Embryonic facial prominence (tissue), 1 donor: ENCODE measurements at regions not wholly inside any gene's neighbourhood (a gene's known extent, or its start where the extent isn't known, plus 50 kb on each side); places are given as distances from the start of the nearest gene placed in this dataset.
"Not testable (repeated sequence)": the region's sequence is repeated elsewhere in the genome, so short reads cannot be mapped to it uniquely, and the experiment has no call there.

Source experiments
- DNase-seq: peaks from one replicate; pipeline ENCODE4 v3.0.0-alpha.2; 2016; ENCODE audit errors: extremely low spot score

DNA sequence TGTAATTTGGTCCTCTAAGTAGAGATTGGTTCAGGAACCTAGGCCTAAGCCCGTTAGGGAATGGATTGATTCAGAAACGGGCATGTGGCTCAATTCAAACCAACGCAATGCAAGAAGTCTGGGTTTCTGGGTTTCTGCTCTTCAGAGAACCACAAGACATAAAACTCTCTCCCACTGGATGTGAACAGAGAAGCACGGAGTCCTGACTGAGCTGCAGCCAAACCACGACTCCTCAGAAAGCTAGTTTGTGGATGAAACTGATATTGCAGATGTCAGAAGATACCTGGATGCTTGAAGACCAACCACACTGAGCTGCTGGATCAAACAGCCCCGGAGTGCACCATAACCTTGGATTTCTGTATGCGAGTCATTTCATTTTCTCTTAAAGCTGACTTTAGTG lies 50.0 kb downstream of the SOD2 start:
- DNase-seq = no peak

DNA sequence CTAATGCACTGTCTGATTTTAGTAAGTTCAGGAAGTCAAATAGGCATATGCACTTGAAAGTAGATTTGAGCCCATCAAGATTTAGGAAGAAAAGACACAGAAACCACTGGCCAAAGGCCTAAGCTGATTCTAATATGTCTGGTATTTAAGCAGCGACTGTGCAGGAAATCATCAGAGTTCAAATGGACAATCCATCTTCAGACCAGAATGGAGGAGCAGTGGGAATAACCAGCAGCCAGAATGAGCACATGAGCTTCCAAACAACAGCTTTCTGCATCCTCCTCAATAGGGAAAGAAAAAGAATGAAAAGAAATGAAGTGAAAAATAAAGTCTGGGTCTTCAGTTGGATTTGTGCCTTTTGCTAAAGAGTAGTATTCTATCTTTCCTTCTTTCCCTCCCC lies 50.6 kb downstream of the SOD2 start:
- DNase-seq = no peak

DNA sequence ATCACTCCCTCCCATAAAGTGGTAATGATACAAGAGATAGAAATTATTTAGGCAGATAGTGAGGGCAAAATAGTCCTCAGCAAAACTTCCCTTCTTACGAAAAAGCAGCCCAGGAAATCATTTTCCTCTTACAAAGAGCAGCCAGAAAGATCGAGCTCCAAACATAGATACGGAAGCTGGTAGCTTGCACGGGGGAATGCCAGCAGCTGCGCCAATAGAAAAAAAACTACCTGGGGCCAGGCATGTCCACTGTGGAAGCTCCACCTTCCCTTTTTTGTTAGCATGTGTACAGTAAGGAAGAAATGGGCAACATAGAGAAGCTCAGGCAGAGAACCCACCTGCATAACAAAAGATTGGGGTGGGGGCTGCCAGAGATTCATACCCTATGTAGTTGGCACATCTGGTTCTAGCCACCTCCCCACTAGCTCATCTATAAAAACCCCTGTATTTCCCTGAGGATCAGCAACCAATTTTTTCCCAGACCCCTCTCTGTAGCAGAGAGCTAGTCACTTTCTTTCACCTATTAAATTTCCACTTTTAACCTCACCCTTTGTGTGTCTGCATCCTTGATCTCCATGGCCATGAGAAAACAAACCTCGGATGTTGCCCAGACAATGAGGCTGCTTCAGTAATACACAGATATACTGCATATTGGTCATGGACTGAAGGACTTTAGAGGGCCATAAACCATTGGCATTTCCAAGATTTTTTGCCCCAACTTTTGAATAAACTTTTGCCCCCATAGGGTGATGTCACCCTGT lies 52.1 kb downstream of the SOD2 start:
- no peak for DNase-seq

DNA sequence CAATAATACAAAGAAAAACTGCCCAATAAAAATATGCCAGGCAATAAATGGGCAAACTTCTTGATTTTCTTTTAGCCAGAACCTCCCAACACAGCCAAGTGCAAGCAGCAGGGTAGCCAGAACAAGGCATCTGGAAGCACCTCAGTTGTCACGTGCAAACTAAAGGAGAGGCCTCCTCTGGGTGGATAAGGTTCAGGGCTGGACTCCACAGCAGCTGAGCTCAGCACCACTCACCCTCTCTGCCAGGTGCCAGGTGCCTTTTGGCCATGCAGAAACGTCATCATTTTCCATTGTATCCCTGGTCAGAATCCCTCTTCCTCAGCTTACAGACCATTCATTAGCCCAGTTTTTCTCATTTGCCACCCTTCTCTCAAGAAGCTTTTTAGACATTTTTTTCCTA lies 52.7 kb downstream of the SOD2 start:
- DNase-seq = no peak

DNA sequence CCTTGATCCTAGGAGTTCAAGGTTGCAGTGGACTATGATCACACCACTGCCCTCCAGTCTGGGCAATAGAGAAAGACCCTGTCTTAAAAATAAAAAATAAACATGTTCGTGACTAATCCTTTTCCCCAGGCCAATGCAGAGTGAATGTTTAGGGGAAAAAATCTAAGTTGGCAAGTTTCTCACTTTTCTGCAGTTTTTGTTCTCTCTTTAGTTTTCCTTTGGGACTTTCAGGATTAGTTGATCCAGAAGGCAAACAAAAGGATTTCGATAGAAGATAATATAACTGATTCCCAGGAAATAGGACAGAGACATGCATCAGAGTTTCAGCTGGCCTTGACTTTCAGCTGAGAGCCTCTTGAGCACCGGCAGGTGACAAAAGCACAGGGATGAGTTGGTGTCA lies 53.3 kb downstream of the SOD2 start:
- DNase-seq = no peak

DNA sequence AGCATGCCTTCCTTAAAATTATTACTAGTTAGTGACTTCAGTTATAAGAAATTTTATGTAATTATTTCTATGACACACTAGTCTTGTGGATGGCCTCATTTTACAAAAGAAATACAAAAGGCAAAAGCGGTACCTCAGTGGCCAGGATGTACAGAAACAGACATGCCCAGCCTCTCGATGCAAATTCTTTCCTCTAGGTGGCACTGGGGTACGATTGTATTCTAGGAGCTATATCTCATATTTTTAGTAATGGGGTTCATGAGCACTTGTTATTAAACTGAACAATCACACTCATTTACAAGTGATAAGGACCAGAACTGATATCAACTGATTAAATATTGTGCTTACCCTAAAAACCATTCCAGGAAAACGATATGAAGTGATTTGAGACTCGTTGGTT lies 59.8 kb downstream of the SOD2 start:
- no peak for DNase-seq

DNA sequence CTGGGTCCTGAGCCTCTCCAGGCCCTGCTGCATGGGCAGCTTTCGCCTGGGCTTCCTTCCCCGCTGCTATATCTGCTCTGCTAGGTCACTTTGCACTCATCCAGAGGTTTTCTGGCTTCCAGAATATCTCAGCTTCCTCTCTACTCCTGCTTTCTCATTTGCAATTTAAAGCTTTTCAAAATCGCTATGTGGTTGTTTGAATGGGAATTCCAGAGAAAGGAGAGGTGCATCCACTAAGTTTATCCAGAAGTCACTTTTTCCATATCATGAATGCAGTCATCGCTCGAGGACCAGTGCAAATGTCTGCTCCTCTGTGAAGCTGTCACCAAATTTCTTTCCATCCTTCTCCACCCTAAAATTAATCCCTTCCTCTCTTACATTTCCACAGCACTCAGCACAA lies 61.2 kb downstream of the SOD2 start:
- DNase-seq = no peak

DNA sequence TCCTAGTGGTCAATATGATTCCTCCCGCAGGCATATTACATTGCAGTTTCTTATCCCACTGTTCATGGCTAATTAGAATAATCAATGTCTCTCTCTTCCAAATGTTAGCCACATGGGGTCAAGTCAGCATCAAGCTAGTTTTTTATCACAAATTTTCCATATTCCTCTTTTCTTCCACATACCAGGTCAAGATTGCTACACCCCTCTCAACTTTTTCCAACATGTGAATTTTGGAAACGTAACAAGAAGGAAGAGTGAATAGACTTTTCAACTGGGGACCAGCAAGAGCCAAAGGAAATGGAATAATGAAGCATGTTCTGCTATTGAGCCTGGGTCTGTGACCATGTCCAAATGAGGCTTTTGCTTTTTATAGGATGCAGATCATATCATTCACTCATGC lies 65.1 kb downstream of the SOD2 start:
- DNase-seq = no peak

DNA sequence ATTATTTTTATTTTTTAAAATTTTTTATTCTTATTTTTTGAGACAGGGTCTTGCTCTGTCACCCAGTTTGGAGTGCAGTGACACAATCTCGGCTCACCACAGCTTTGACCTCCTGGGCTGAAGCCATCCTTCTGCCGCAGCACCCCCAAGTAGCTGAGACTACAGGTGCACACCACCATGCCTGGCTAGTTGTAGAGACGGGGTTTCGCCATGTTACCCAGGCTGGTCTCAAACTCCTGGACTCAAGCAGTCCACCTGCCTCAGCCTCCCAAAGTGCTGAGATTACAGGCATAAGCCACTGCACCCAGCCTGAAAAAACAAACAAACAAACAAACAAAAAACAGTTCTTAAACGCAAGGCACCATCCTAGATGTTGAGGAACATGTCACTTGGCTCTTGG lies 66.5 kb downstream of the SOD2 start:
- DNase-seq = not testable (repeated sequence)

DNA sequence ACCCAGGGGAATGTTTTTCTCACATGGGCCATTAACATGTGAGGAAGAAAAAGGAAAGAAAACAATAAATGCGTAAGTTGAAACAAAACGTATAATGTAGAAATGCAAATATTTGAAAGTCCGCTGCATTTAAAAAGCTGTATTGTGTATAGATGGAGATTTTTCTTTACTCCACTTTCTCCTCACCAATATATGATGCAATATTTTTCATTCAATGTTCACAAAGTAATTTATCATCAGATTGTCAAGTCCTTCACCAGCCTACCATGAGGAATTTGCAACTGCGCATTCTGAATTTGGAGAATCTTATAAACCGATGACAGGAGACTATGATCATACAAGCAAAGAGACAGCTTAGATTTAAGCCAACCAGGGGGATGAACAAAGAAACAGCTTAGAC lies 69.9 kb downstream of the SOD2 start:
- DNase-seq = no peak

DNA sequence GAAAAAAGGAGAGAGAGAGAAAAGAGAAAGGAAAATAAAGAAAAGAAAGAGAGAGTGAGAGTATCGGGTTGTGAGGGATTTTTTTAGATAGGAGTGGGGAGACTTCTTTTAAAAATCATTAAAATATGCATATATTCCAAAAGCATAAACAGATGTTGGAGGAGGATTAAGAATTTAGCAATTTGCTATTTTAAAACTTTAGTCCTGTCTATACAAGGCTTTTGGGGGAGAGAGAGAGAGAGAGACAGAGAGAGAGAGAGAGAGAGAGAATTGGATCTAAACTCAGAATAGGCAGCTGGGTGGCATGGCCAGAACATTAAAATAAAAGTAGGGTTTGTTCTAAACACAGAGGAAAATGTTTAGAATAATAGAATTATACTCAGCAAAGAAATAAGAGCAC lies 72.1 kb downstream of the SOD2 start:
- no peak for DNase-seq

DNA sequence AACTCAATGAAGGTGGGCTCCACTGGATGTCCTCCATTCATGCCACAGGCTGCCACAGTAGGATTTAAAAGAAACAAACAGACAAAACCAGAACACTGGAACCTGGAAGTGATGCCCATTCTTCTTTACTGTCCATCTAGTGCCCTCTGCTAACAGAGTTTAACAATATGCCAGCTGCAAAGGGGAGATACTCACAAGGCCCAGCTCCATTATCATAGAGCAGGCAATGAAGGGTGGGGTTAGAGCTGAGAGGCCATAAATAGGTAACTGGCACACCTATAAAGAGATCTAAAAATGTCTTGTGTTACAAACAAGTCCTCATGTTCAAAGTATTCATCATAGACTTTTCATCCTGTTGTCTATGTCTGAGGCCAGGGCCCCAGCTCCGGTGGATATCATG lies 75.6 kb downstream of the SOD2 start:
- DNase-seq = no peak

DNA sequence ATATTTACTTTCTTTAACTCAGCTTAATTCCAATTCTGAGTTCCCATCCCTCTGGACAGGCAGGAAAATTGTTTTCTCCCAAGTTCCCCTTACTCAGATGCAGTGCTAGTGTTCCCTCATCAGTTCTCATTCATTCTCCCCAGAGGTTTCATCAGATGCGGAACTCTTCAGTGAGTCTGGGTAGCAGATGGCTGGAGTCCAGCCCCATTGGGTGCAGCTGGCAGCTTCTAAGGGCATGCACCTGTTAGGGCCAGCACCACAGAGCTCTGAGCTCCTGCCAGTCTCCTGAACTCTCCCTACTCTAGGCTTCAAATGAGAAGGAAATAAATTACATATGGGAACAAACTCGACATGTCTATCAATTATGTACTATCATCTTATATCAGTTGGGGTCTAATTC lies 76.6 kb downstream of the SOD2 start:
- no peak for DNase-seq

DNA sequence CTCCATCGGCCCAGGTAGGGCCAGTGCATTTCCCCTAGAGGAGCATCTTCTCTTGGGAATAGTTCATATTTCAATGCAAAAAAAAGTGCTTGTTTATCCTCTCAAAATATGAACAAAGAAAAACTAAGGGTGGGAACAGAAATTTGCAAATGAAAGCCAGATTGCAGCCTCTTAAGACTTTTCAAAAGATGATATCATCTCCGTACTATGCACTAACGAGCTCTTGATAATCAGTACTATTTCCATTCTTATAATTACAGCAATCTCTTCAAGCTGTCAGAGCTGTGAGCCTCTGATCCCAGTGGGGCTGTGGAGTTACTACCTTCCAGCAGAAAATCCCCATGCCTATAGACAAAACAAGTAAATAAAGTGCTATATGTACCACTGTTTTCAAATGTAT lies 77.1 kb downstream of the SOD2 start:
- DNase-seq = peak; percentile 36

DNA sequence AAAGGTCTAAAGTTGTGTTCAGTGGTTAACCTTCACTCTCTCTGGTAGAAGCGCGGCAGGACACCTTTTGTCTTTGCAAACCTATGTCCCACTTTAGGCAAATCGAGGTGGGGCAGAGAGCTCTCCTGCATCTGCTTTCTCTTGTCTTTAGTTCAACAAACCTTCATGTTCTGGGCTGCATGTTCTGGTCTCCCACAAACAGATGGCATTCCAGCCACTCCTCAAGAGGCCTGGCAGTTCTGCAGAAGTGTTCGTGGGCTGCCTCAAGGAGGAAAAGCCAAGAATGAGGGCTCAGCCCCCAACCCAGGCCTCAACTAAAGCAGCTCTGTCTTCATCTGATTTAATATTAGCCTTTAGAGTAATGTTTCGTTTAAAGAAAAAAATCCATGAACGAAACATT lies 82.2 kb downstream of the SOD2 start:
- no peak for DNase-seq

DNA sequence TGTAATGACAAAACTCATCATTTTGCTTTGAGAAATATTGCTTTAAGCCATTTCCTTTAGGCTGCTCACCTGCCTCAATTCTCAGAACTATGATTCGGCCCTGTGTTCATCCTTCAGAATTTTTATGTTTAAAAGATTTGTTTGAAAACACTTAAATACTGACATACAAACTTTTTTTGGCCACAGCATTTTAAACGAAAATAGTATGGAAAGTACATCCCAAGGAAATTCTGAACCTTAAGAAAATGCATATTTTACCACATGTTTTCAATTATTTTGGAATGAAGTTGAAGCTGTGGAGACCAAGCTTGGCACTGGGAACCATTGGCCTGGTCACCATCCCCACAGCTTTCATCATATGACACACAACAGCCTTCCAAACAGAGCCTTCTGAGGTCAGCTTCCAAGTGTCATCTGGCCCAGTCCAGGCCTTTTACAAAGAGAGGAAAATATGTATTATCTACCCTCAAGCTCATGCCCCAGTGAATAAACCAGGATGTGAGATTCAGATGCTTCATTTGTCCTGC lies 83.3 kb downstream of the SOD2 start:
- DNase-seq = no peak

DNA sequence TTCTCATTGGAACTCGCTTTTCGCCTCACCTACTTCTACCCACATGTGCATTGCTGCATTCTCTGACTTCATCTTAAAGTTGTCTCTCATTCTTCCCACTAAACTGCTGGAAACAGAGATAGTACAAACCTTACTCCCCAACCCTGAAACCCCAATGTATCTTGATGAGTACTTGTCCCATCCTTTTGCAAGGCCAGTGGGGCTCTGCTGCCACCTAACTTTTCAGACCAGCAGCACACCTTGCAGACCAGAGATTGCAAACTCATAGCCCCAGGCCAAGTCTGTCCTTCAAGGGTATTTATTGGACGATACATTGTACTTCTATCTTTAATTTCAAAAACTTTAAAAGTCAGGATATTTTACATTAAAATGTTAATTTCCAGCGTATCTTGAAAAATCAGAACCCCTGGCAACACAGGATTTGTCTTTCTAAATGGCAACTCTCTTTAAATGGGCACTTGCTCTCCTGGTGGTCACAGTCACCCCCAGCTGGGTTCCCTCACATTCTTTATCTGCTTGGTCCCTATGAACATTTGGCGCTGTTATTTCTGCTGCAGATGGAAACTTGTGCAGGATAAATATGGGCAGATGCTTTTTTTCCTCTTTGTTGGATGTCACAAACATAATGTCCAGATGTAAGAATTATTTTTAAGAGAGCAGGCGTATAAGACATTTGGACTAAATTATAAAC lies 83.9 kb downstream of the SOD2 start:
- no peak for DNase-seq

DNA sequence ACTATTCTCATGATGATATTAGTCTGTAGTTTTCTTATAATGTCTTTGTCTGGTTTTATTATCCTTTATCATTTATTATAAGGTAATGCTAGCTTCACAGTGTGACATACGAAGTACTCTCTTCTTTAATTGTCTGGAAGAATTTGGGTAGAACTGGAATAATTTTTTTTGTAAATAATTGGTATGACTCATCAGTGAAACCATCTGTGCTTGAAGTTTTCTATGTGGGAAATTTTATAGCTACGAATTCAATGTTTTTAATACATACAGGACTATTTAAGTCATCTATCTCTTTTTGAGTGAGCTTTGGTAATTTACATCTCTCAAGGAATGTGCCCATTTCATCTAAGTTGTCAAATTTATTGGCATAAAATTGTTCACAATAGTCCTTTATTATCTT lies 86.3 kb downstream of the SOD2 start:
- no peak for DNase-seq

DNA sequence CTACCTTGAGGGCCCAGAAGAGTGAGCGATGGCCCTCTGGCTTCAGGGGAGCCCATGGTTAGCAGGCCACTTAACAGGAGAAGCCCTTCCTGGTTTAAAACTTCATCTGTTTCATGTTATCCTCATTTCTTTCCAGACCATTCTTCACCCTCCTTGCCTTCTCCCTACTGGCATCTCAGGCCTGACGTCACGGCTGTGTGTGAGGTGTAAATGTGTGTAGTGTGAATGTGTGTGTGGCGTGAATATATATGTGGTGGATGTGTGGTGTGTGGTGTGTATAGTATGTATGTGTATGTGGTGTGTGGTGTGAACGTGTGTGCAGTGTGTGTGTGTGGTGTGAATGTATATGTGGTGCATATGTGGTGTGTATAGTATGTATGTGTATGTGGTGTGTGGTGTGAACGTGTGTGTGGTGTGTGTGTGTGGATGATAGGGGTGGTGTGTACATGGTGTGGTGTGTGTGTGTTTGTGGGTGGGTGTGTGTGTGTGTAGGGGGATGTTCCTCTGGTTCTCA lies 88.5 kb downstream of the SOD2 start:
- no peak for DNase-seq

DNA sequence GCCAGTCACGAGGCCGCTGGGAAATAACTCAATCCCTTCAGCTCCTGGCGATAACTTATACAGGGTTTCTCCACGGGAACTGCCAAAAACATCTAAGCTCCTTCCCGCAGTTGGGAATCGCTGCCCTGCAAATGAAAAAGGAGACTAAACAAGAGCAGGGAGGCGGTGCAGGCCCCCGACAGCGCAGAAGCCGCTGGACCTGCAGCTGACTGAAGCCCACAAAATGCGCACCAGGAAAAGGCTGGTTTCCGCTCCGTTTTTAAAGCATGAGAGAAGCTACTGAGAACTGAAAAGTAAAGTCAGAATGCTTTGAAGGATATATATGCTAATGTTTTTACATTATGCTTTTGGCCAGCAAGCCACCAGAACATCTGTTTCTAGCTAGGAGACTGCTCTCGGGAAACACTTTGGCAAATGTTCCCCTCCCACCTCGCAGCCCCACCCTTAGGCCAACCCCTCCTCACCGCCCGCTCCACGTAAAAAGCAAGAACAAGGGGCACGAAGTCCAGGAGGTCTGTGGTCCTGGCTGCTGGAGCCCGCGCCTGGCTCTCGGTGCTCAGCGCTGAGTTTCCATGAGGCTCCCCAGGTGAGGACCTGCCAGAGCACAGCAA lies 90.5 kb downstream of the SOD2 start:
- peak; percentile 54 for DNase-seq

DNA sequence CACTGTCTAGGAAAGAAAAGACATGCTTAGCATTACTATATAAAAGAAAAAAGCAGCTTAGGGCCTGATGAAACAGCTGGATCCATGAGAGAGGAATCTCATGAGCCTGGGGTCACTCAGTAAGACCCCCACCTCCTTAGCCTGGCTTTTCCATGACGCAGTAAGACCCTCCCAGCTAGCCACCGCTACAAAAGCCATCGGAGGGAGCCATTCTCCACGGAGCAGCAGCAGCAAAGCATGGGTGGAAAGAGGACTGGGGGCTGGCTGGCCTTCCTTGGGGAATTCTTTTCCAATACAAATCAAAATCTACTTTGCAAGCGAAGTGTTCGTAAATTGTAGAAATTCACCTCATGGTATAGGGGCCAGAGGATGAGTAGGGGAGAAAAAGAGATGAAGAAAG lies 91.8 kb downstream of the SOD2 start:
- DNase-seq = no peak

DNA sequence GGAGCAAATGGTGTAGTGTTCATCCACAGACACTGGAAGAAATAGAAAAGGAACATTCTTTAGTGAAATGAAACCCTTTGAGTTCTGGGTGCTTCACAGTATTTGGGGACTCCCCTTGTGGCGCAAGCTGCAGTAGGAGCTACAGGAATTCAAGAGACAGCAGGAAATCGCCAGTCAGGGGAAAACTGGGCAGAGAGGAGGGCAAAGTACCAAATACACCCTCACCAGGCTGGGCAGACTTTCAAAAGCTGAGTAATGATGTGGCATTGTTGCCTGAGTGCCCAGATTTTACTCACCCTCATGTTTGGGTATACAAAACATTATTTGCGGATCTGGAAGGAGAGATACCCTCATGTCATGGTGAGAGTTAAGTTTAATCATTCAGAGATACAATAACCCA lies 97.9 kb downstream of the SOD2 start:
- DNase-seq = no peak

DNA sequence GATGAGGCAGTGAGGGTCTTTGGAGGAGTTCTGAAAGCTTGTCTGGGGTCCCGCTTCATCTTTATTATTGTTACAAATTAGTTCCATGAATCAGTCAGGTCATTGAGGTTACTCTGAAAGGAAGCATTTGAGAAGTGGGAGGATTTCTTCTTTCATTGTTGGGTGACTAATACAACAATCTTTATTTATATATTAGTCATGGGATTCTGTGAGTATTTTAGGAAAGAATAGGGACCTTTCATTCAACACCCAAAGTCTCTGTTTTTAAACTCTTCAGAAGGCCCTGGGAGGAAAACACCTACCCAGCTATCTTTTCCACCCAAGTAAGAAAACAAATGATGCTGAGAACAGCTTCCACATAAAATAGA lies 98.3 kb downstream of the SOD2 start:
- no peak for DNase-seq
